ENCODE measurements at regions not wholly inside any gene's neighbourhood (a gene's known extent, or its start where the extent isn't known, plus 50 kb on each side); places are given as distances from the start of the nearest gene placed in this dataset.

GRCh38 chr10:59107147-59107546 lies 69.3 kb upstream of the PHYHIPL start:
- TF ChIP-seq EP300 (IDR thresholded peaks at IDR 0.05; ENCODE audit: borderline replicate concordance in 1 of 2, low read depth in 1 of 2, low read length in 1 of 2) (no peak), CTCF (IDR thresholded peaks at IDR 0.05) (no peak), REST (IDR thresholded peaks at IDR 0.05; ENCODE audit: low read depth, low read length) (no peak), FOXM1 (IDR thresholded peaks at IDR 0.05; ENCODE audit: low read depth) (no peak), TAF1 (IDR thresholded peaks at IDR 0.05; ENCODE audit: borderline replicate concordance, low read depth, low read length) (no peak), SMC3 (IDR thresholded peaks at IDR 0.05; ENCODE audit: low read depth, low read length) (no peak)
